ENCODE measurements at regions not wholly inside any gene's neighbourhood (a gene's known extent, or its start where the extent isn't known, plus 50 kb on each side); places are given as distances from the start of the nearest gene placed in this dataset.

GRCh38 chr3:28590216-28590615 is 241.6 kb upstream of the AZI2 start:
- Histone ChIP-seq H3K27ac (no peak overlapping the region), H3K9me3 (no peaks in the 10 kb centered on the region), H3K4me1 (peaks cover 0 to 10% of the 10 kb centered on the region in 2 donors), H3K27me3 (no peaks in the 10 kb centered on the region), H3K4me3 (peak overlapping the region in 1 of 2 donors; percentile 39), H3K36me3 (no peaks in the 10 kb centered on the region)
- intact Hi-C loops (cut with DNase I) = no loop called here
- DNase-seq (ENCODE audit: low spot score in 2 of 2) = no peak
- no peak for TF ChIP-seq CTCF (IDR thresholded peaks at IDR 0.05)

- peaks cover 0 to 7% of the 10 kb centered on the region in 2 donors for H3K4me1 ChIP-seq
- no peak for TF ChIP-seq CTCF (IDR thresholded peaks at IDR 0.05)
- intact Hi-C loops (cut with DNase I) = no loop called here
These were observed 242.2 kb upstream of the AZI2 start for GRCh38 chr3:28590860-28591259.

GRCh38 chr3:28595372-28595771 is 246.7 kb upstream of the AZI2 start:
- DNase-seq (ENCODE audit: low spot score in 2 of 2) = no peak
- H3K4me3 ChIP-seq = no peak overlapping the region
- no peaks in the 10 kb centered on the region for H3K4me1 ChIP-seq
- intact Hi-C loops (cut with DNase I) = no loop called here
- no peaks in the 10 kb centered on the region for H3K36me3 ChIP-seq
- TF ChIP-seq CTCF (IDR thresholded peaks at IDR 0.05) = no peak
- no peaks in the 10 kb centered on the region for H3K9me3 ChIP-seq
- no peak overlapping the region for H3K27ac ChIP-seq
- H3K27me3 ChIP-seq = no peaks in the 10 kb centered on the region

More at GRCh38 chr3:28590860-28591259, 242.2 kb upstream of the AZI2 start:
- Histone ChIP-seq H3K9me3 (no peaks in the 10 kb centered on the region), H3K36me3 (no peaks in the 10 kb centered on the region), H3K27ac (no peak overlapping the region), H3K4me3 (peak overlapping the region in 1 of 2 donors; percentile 39), H3K27me3 (no peaks in the 10 kb centered on the region)
- DNase-seq (ENCODE audit: low spot score in 2 of 2) = no peak

- no peak for DNase-seq (ENCODE audit: low spot score in 2 of 2)
- Histone ChIP-seq H3K4me3 (no peak overlapping the region), H3K27me3 (no peaks in the 10 kb centered on the region), H3K9me3 (no peaks in the 10 kb centered on the region), H3K4me1 (no peaks in the 10 kb centered on the region), H3K36me3 (no peaks in the 10 kb centered on the region), H3K27ac (no peak overlapping the region)
- intact Hi-C loops (cut with DNase I) = no loop called here
- TF ChIP-seq CTCF (IDR thresholded peaks at IDR 0.05) = no peak
These were observed 248.8 kb upstream of the AZI2 start for GRCh38 chr3:28597452-28597851.

GRCh38 chr3:28598165-28598564 is 249.5 kb upstream of the AZI2 start:
- Histone ChIP-seq H3K36me3 (no peaks in the 10 kb centered on the region), H3K27me3 (no peaks in the 10 kb centered on the region), H3K4me1 (no peaks in the 10 kb centered on the region), H3K27ac (no peak overlapping the region), H3K9me3 (no peaks in the 10 kb centered on the region), H3K4me3 (no peak overlapping the region)
- intact Hi-C loops (cut with DNase I) = no loop called here
- no peak for TF ChIP-seq CTCF (IDR thresholded peaks at IDR 0.05)
- no peak for DNase-seq (ENCODE audit: low spot score in 2 of 2)

GRCh38 chr3:28601291-28601690 is 252.7 kb upstream of the AZI2 start:
- TF ChIP-seq CTCF (IDR thresholded peaks at IDR 0.05) = no peak
- intact Hi-C loops (cut with DNase I) = no loop called here

More at GRCh38 chr3:28601291-28601690, 252.7 kb upstream of the AZI2 start:
- no peak for DNase-seq (ENCODE audit: low spot score in 2 of 2)
- Histone ChIP-seq H3K27me3 (no peaks in the 10 kb centered on the region), H3K36me3 (no peaks in the 10 kb centered on the region), H3K27ac (no peak overlapping the region), H3K4me1 (no peaks in the 10 kb centered on the region), H3K9me3 (no peaks in the 10 kb centered on the region), H3K4me3 (no peak overlapping the region)

Measured in ascending aorta (tissue), 2 donors.